H1 (cell line): ENCODE measurements at regions not wholly inside any gene's neighbourhood (a gene's known extent, or its start where the extent isn't known, plus 50 kb on each side); places are given as distances from the start of the nearest gene placed in this dataset.

Experiments used
- CTCF ChIA-PET: fragments of 300-600 bp; sonication (Branson Sonifier 250); formaldehyde crosslinking; loops from one replicate; lab custom pipeline; 2021; ENCODE audit not compliant: partially characterized antibody; lab: Charles Lee
- POLR2A ChIA-PET: fragments of 300-600 bp; sonication (Branson Sonifier 250); formaldehyde crosslinking; loops from one replicate; lab custom pipeline; 2021; ENCODE audit warnings: inconsistent platforms; ENCODE audit not compliant: partially characterized antibody; lab: Charles Lee
- DNase-seq, 2 experiments: peaks; one replicate each; pipeline versions ENCODE4 v3.0.0 to v3.0.0-alpha.2; 2010 to 2022; ENCODE audit warnings: low spot score in 2 of 2, low read depth in 1 of 2, mixed read lengths in 1 of 2
- FAIRE-seq: peaks from 2 replicates; lab custom pipeline; 2011; peaks lifted over from hg19 to GRCh38; lab: Jason Lieb, UNC
- H2AFZ ChIP-seq: 2 replicates; pipeline ENCODE4 v1.8.1; 2012; ENCODE audit warnings: low read length, inconsistent platforms
- H2AK5ac ChIP-seq: 2 replicates; pipeline ENCODE4 v1.6.1; 2013; ENCODE audit warnings: low read depth, low read length
- H2BK120ac ChIP-seq: replicated peaks from 2 replicates; pipeline ENCODE3; 2013; ENCODE audit warnings: low read depth, low read length, inconsistent platforms
- H2BK12ac ChIP-seq: 2 replicates; pipeline ENCODE4 v1.6.1; 2013; ENCODE audit warnings: low read depth, low read length
- H2BK15ac ChIP-seq: 2 replicates; pipeline ENCODE4 v1.6.1; 2013; ENCODE audit warnings: low read length
- H2BK20ac ChIP-seq: 2 replicates; pipeline ENCODE4 v1.6.1; 2013; ENCODE audit warnings: low read length
- H2BK5ac ChIP-seq: 2 replicates; pipeline ENCODE4 v1.6.1; 2013; ENCODE audit warnings: low read depth, low read length
- H3K14ac ChIP-seq: 2 replicates; pipeline ENCODE4 v1.6.1; 2013; ENCODE audit warnings: inconsistent platforms; ENCODE audit not compliant: insufficient read length
- H3K18ac ChIP-seq: 2 replicates; pipeline ENCODE4 v1.6.1; 2013; ENCODE audit warnings: low read length; ENCODE audit errors: extremely low read depth
- H3K23ac ChIP-seq: 2 replicates; pipeline ENCODE4 v1.6.1; 2013; ENCODE audit warnings: inconsistent platforms; ENCODE audit not compliant: insufficient read length
- H3K23me2 ChIP-seq: 2 replicates; pipeline ENCODE4 v1.6.1; 2013; ENCODE audit warnings: low read depth, low read length
- H3K27ac ChIP-seq: 2 replicates; pipeline ENCODE4 v1.6.1; 2011; ENCODE audit warnings: low read depth, low read length, inconsistent platforms
- H3K27me3 ChIP-seq, 4 experiments: replicated peaks in 1 of 4; 1 replicate in 1 of 4; 2 replicates in 3 of 4; pipeline versions ENCODE4 v1.6.1 to v1.8.1; 2011 to 2013; ENCODE audit warnings: low read length in 3 of 4, mild to moderate bottlenecking in 3 of 4, inconsistent platforms in 2 of 4, mixed read lengths in 2 of 4, moderate library complexity in 1 of 4; ENCODE audit not compliant: control insufficient read depth in 3 of 4, insufficient read depth in 3 of 4; ENCODE audit errors: extremely low read depth in 1 of 4
- H3K36me3 ChIP-seq, 4 experiments: 2 replicates each; pipeline versions ENCODE4 v1.6.1 to v1.8.1; 2011 to 2013; ENCODE audit warnings: mild to moderate bottlenecking in 4 of 4, low read length in 3 of 4, moderate library complexity in 2 of 4, control low read depth in 1 of 4, inconsistent platforms in 1 of 4; ENCODE audit not compliant: insufficient read depth in 4 of 4, control insufficient read depth in 2 of 4
- H3K4ac ChIP-seq: replicated peaks from 2 replicates; pipeline ENCODE3; 2013; ENCODE audit warnings: low read length, low read depth, mixed read lengths, inconsistent platforms; ENCODE audit not compliant: insufficient read length
- H3K4me1 ChIP-seq, 4 experiments: replicated peaks in 1 of 4; 1 replicate in 1 of 4; 2 replicates in 3 of 4; pipeline versions ENCODE4 v1.6.1 to v1.8.1; 2011 to 2013; ENCODE audit warnings: low read length in 3 of 4, inconsistent platforms in 2 of 4, mixed read lengths in 1 of 4; ENCODE audit not compliant: insufficient read depth in 4 of 4, control insufficient read depth in 3 of 4
- H3K4me2 ChIP-seq, 2 experiments: 2 replicates each; pipeline versions ENCODE4 v1.6.1 to v1.8.1; 2011 to 2013; ENCODE audit warnings: low read depth in 2 of 2, low read length in 2 of 2, control low read depth in 1 of 2, inconsistent platforms in 1 of 2, mild to moderate bottlenecking in 1 of 2; ENCODE audit not compliant: insufficient read depth in 1 of 2
- H3K4me3 ChIP-seq, 4 experiments: fragments of 200-600, 300-600 bp in 1 of 4; sonication (generic), shearing (Covaris generic), sonication (Bioruptor Twin) in 1 of 4; 2 replicates each; pipeline versions ENCODE4 v1.5.1 to v1.8.1; 2011 to 2016; ENCODE audit warnings: low read length in 4 of 4, low read depth in 3 of 4, control low read depth in 2 of 4, inconsistent platforms in 2 of 4, mild to moderate bottlenecking in 2 of 4, mixed read lengths in 1 of 4, moderate library complexity in 1 of 4; ENCODE audit not compliant: insufficient read depth in 2 of 4; ENCODE audit errors: extremely low read depth in 1 of 4
- H3K56ac ChIP-seq: replicated peaks from 2 replicates; pipeline ENCODE3; 2013; ENCODE audit warnings: low read depth, mild to moderate bottlenecking, mixed read lengths, low read length, inconsistent platforms; ENCODE audit not compliant: insufficient read length
- H3K79me1 ChIP-seq: 2 replicates; pipeline ENCODE4 v1.6.1; 2013; ENCODE audit warnings: low read depth, low read length, control low read depth
- H3K79me2 ChIP-seq, 2 experiments: 2 replicates each; pipeline versions ENCODE4 v1.6.1 to v1.8.1; 2012 to 2013; ENCODE audit warnings: low read length in 2 of 2, mild to moderate bottlenecking in 2 of 2, inconsistent platforms in 1 of 2; ENCODE audit not compliant: insufficient read depth in 2 of 2, control insufficient read depth in 1 of 2
- H3K9ac ChIP-seq, 4 experiments: replicated peaks in 1 of 4; 1 replicate in 1 of 4; 2 replicates in 3 of 4; pipeline versions ENCODE4 v1.6.1 to v1.8.1; 2011 to 2013; ENCODE audit warnings: low read depth in 3 of 4, low read length in 3 of 4, control low read depth in 2 of 4, mild to moderate bottlenecking in 2 of 4, moderate library complexity in 2 of 4, inconsistent platforms in 1 of 4; ENCODE audit errors: extremely low read depth in 1 of 4
- H3K9me3 ChIP-seq, 2 experiments: 2 replicates each; pipeline versions ENCODE4 v1.6.1 to v1.8.1; 2012 to 2013; ENCODE audit warnings: mild to moderate bottlenecking in 2 of 2, moderate library complexity in 2 of 2, control low read depth in 1 of 2, inconsistent platforms in 1 of 2, low read depth in 1 of 2, low read length in 1 of 2, mixed read lengths in 1 of 2; ENCODE audit not compliant: insufficient read depth in 2 of 2
- H4K20me1 ChIP-seq, 2 experiments: replicated peaks in 1 of 2; 2 replicates each; pipeline versions ENCODE3 to v1.8.1; 2011 to 2013; ENCODE audit warnings: inconsistent platforms in 2 of 2, low read length in 2 of 2, mild to moderate bottlenecking in 1 of 2; ENCODE audit not compliant: insufficient read depth in 2 of 2, control insufficient read depth in 1 of 2
- H4K5ac ChIP-seq: 2 replicates; pipeline ENCODE4 v1.6.1; 2013; ENCODE audit warnings: low read length, low read depth, mixed read lengths, inconsistent platforms; ENCODE audit not compliant: insufficient read length
- H4K8ac ChIP-seq: 2 replicates; pipeline ENCODE4 v1.8.0; 2013; ENCODE audit warnings: mild to moderate bottlenecking, moderate library complexity, low read length, inconsistent platforms; ENCODE audit not compliant: insufficient read depth; ENCODE audit errors: extremely low read depth
- H4K91ac ChIP-seq: replicated peaks from 2 replicates; pipeline ENCODE3; 2013; ENCODE audit warnings: low read length, mixed read lengths, inconsistent platforms; ENCODE audit not compliant: insufficient read length
- KDM4A ChIP-seq: IDR thresholded peaks from one replicate; pipeline ENCODE4 v1.7.1; 2012; ENCODE audit warnings: low read depth, mild to moderate bottlenecking, moderate library complexity, low read length, inconsistent platforms; ENCODE audit not compliant: severe bottlenecking
- POLR2A ChIP-seq, 2 experiments: IDR thresholded peaks; 1 replicate in 1 of 2; 2 replicates in 1 of 2; pipeline ENCODE4 v1.6.1; 2011; ENCODE audit warnings: low read depth in 2 of 2, low read length in 2 of 2, mild to moderate bottlenecking in 2 of 2; ENCODE audit errors: control extremely low read depth in 1 of 2
- RFX5 ChIP-seq: IDR thresholded peaks from 2 replicates; pipeline ENCODE4 v1.6.1; 2011; ENCODE audit warnings: low read depth, low read length, improper control_type of control experiment, borderline replicate concordance
- WGBS, 2 experiments: shearing (Covaris generic) in 1 of 2; methylation state at CpG; one replicate each; pipeline versions ENCODE4 v1.1.6 to v1.1.7; 2013 to 2015; ENCODE audit warnings: low lambda C conversion rate in 2 of 2, mixed read lengths in 2 of 2, inconsistent platforms in 1 of 2, low coverage in 1 of 2, missing lambda C conversion rate in 1 of 2; ENCODE audit not compliant: insufficient replicate concordance in 2 of 2, insufficient coverage in 1 of 2, insufficient read length in 1 of 2; ENCODE audit errors: extremely low coverage in 1 of 2, missing lambda C conversion rate in 1 of 2; 5-methylcytosine and 5-hydroxymethylcytosine counted together

DNA sequence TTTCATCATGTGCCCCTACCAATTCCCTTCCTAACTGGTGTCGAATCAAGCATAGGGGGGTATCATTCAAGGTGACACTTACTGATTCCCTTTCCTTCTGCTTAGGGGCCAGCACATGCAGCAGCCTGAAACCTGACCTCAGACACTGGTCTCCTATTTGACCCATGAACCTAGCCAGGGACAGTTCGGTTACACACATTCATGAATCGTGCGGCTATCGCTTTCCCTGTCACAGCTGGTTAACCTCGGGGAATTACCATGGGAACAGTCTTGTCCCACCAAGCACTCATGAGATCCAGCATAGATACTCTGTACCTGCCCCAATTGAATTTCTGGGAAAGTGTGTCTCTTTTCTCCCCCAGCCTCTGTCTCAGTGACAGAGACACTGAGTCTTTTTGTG lies 140.4 kb downstream of the ZNF674 start:
- 88% methylated on average over 6 of the region's 6 CpGs; no CpG with 5 or more reads in 1 of the 2 experiments for WGBS, 2 experiments
- CTCF ChIA-PET, result interaction anchor here (1.2 to 2.1 kb wide), 2 partner anchors 19 to 23 kb away, joined by 3 to 6 read pairs; no protein-coding TSS in a partner anchor
- POLR2A ChIA-PET, result no interaction called here
- TF ChIP-seq KDM4A (no peak), POLR2A (IDR thresholded peaks at IDR 0.05; ENCODE audit: control extremely low read depth in 1 of 2, low read depth in 2 of 2, low read length in 2 of 2) (no peak), RFX5 (no peak)

More for the DNA sequence above, 140.4 kb downstream of the ZNF674 start:
- no peak overlapping the region for H3K9ac ChIP-seq
- H3K23ac ChIP-seq, result no peak overlapping the region
- no peak overlapping the region for H4K91ac ChIP-seq
- DNase-seq, result no peak
- H2BK12ac ChIP-seq, result no peak overlapping the region
- no peak overlapping the region for H3K4ac ChIP-seq
- H4K20me1 ChIP-seq, result no peaks in the 10 kb centered on the region
- no peaks in the 10 kb centered on the region for H3K79me2 ChIP-seq
- H4K5ac ChIP-seq, result no peak overlapping the region
- no peak overlapping the region for H3K4me2 ChIP-seq
- FAIRE-seq, result no peak
- H3K27me3 ChIP-seq, result no peaks in the 10 kb centered on the region
- no peaks in the 10 kb centered on the region for H3K79me1 ChIP-seq
- H3K36me3 ChIP-seq, result no peaks in the 10 kb centered on the region
- no peak overlapping the region for H2BK5ac ChIP-seq
- no peak overlapping the region for H2AK5ac ChIP-seq
- H3K23me2 ChIP-seq, result no peaks in the 10 kb centered on the region
- no peak overlapping the region for H2BK15ac ChIP-seq
- H2BK20ac ChIP-seq, result no peak overlapping the region
- H3K56ac ChIP-seq, result no peak overlapping the region
- no peak overlapping the region for H3K27ac ChIP-seq
- no peaks in the 10 kb centered on the region for H3K4me1 ChIP-seq
- H2BK120ac ChIP-seq, result no peak overlapping the region
- H4K8ac ChIP-seq, result no peak overlapping the region
- no peak overlapping the region for H3K18ac ChIP-seq
- no peak overlapping the region for H3K4me3 ChIP-seq
- H2AFZ ChIP-seq, result no peak overlapping the region
- no peak overlapping the region for H3K14ac ChIP-seq
- H3K9me3 ChIP-seq, result no peaks in the 10 kb centered on the region
